ENCODE measurements at regions not wholly inside any gene's neighbourhood (a gene's known extent, or its start where the extent isn't known, plus 50 kb on each side); places are given as distances from the start of the nearest gene placed in this dataset.

GRCh38 chr12:113546916-113547863 is 75.5 kb upstream of the LHX5 start:
- TF ChIP-seq CTCF (IDR thresholded peaks at IDR 0.05; ENCODE audit: low read length): no peak
- no peak for TF ChIP-seq EZH2 (IDR thresholded peaks at IDR 0.05; ENCODE audit: borderline replicate concordance, low read length)
